H9 (cell line): ENCODE measurements at regions not wholly inside any gene's neighbourhood (a gene's known extent, or its start where the extent isn't known, plus 50 kb on each side); places are given as distances from the start of the nearest gene placed in this dataset.

Experiments
- DNase-seq: peaks from one replicate; pipeline ENCODE4 v3.0.0-alpha.2; 2017
- H2AFZ ChIP-seq: one replicate; pipeline ENCODE4 v1.6.1; 2013; ENCODE audit warnings: mild to moderate bottlenecking, low read length, control low read depth, moderate library complexity
- H2AK5ac ChIP-seq: 2 replicates; pipeline ENCODE4 v1.6.1; 2013; ENCODE audit warnings: low read length, control low read depth, mixed read lengths; ENCODE audit not compliant: insufficient read length
- H2BK120ac ChIP-seq: one replicate; pipeline ENCODE4 v1.6.1; 2013; ENCODE audit warnings: low read depth, mild to moderate bottlenecking, low read length, control low read depth, inconsistent platforms; ENCODE audit not compliant: poor library complexity, severe bottlenecking
- H2BK12ac ChIP-seq: 2 replicates; pipeline ENCODE4 v1.6.1; 2013; ENCODE audit warnings: low read length, control low read depth, mixed read lengths, low read depth; ENCODE audit not compliant: insufficient read length
- H2BK15ac ChIP-seq: 2 replicates; pipeline ENCODE4 v1.6.1; 2013; ENCODE audit warnings: low read depth, low read length, control low read depth
- H2BK20ac ChIP-seq: one replicate; pipeline ENCODE4 v1.6.1; 2013; ENCODE audit warnings: low read depth, mild to moderate bottlenecking, low read length, control low read depth, inconsistent platforms; ENCODE audit not compliant: poor library complexity, severe bottlenecking
- H2BK5ac ChIP-seq: 2 replicates; pipeline ENCODE4 v1.6.1; 2013; ENCODE audit warnings: low read length, control low read depth, mixed read lengths; ENCODE audit not compliant: insufficient read length
- H3K14ac ChIP-seq: 2 replicates; pipeline ENCODE4 v1.6.1; 2013; ENCODE audit warnings: low read length, control low read depth; ENCODE audit not compliant: insufficient read depth
- H3K18ac ChIP-seq: 2 replicates; pipeline ENCODE4 v1.6.1; 2013; ENCODE audit warnings: low read depth, mild to moderate bottlenecking, mixed read lengths, low read length, control low read depth; ENCODE audit not compliant: insufficient read length
- H3K23ac ChIP-seq: 2 replicates; pipeline ENCODE4 v1.6.1; 2013; ENCODE audit warnings: low read length, control low read depth, mixed read lengths, low read depth; ENCODE audit not compliant: insufficient read length
- H3K23me2 ChIP-seq: 2 replicates; pipeline ENCODE4 v1.6.1; 2013; ENCODE audit warnings: low read depth, mild to moderate bottlenecking, mixed read lengths, low read length, control low read depth; ENCODE audit not compliant: insufficient read length, poor library complexity, severe bottlenecking
- H3K27ac ChIP-seq: 2 replicates; pipeline ENCODE4 v1.5.1; 2013; ENCODE audit warnings: low read length, control low read depth, mixed read lengths, low read depth; ENCODE audit not compliant: insufficient read length
- H3K27me3 ChIP-seq: 2 replicates; pipeline ENCODE4 v1.6.1; 2013; ENCODE audit warnings: low read length, control low read depth, inconsistent platforms; ENCODE audit not compliant: insufficient read depth
- H3K4ac ChIP-seq: 2 replicates; pipeline ENCODE4 v1.6.1; 2013; ENCODE audit warnings: low read depth, mild to moderate bottlenecking, control low read depth, inconsistent platforms, low read length, moderate library complexity
- H3K4me1 ChIP-seq: 2 replicates; pipeline ENCODE4 v1.6.1; 2013; ENCODE audit warnings: low read length, control low read depth, inconsistent platforms; ENCODE audit not compliant: insufficient read depth
- H3K4me2 ChIP-seq: 2 replicates; pipeline ENCODE4 v1.6.1; 2013; ENCODE audit warnings: low read length, control low read depth, mixed read lengths; ENCODE audit not compliant: insufficient read length, insufficient read depth
- H3K56ac ChIP-seq: 2 replicates; pipeline ENCODE4 v1.6.1; 2013; ENCODE audit warnings: low read depth, mild to moderate bottlenecking, mixed read lengths, low read length, control low read depth; ENCODE audit not compliant: insufficient read length
- H3K79me1 ChIP-seq: 2 replicates; pipeline ENCODE4 v1.6.1; 2013; ENCODE audit warnings: low read depth, mild to moderate bottlenecking, moderate library complexity, low read length, control low read depth, inconsistent platforms; ENCODE audit not compliant: insufficient read depth, poor library complexity, severe bottlenecking
- H3K79me2 ChIP-seq: 2 replicates; pipeline ENCODE4 v1.6.1; 2013; ENCODE audit warnings: low read length, control low read depth, inconsistent platforms; ENCODE audit not compliant: insufficient read depth
- H3K9ac ChIP-seq: 2 replicates; pipeline ENCODE4 v1.6.1; 2013; ENCODE audit warnings: low read length, control low read depth, mixed read lengths; ENCODE audit not compliant: insufficient read length; ENCODE audit errors: extremely low read depth
- H3K9me3 ChIP-seq: one replicate; pipeline ENCODE4 v1.6.1; 2013; ENCODE audit warnings: low read depth, low read length, inconsistent platforms; ENCODE audit not compliant: control insufficient read depth
- H3T11ph ChIP-seq: one replicate; pipeline ENCODE4 v1.6.1; 2013; ENCODE audit warnings: mild to moderate bottlenecking, low read length, control low read depth, inconsistent platforms
- H4K20me1 ChIP-seq: one replicate; pipeline ENCODE4 v1.6.1; 2013; ENCODE audit not compliant: control insufficient read depth, insufficient read length, insufficient read depth
- H4K5ac ChIP-seq: 2 replicates; pipeline ENCODE4 v1.6.1; 2013; ENCODE audit warnings: low read depth, mild to moderate bottlenecking, mixed read lengths, low read length, control low read depth; ENCODE audit not compliant: insufficient read length
- H4K8ac ChIP-seq: replicated peaks from 2 replicates; pipeline ENCODE4 v1.6.1; 2013; ENCODE audit warnings: low read length, control low read depth, mixed read lengths, low read depth; ENCODE audit not compliant: insufficient read length
- H4K91ac ChIP-seq: 2 replicates; pipeline ENCODE4 v1.6.1; 2013; ENCODE audit warnings: low read depth, mild to moderate bottlenecking, moderate library complexity, mixed read lengths, low read length, control low read depth; ENCODE audit not compliant: insufficient read length
- H3K27ac Mint-ChIP-seq, 3 experiments: 2 replicates in 2 of 3; 3 replicates in 1 of 3; pipeline ENCODE4 v1.8.0; 2020 to 2021; ENCODE audit warnings: mixed read lengths in 3 of 3, mild to moderate bottlenecking in 1 of 3, moderate library complexity in 1 of 3
- H3K27me3 Mint-ChIP-seq: 2 replicates; pipeline ENCODE4 v1.8.0; 2021; ENCODE audit warnings: low read depth, mild to moderate bottlenecking, moderate library complexity, mixed read lengths
- H3K36me3 Mint-ChIP-seq, 3 experiments: 2 replicates in 2 of 3; 3 replicates in 1 of 3; pipeline ENCODE4 v1.8.0; 2020 to 2021; ENCODE audit warnings: low read depth in 3 of 3, mixed read lengths in 3 of 3; ENCODE audit not compliant: insufficient read depth in 1 of 3
- H3K4me1 Mint-ChIP-seq, 2 experiments: 2 replicates each; pipeline ENCODE4 v1.8.0; 2020; ENCODE audit warnings: mixed read lengths in 2 of 2
- H3K4me3 Mint-ChIP-seq, 2 experiments: 2 replicates in 1 of 2; 3 replicates in 1 of 2; pipeline ENCODE4 v1.8.0; 2020 to 2021; ENCODE audit warnings: mild to moderate bottlenecking in 2 of 2, mixed read lengths in 2 of 2, moderate library complexity in 1 of 2
- H3K9me3 Mint-ChIP-seq, 2 experiments: 2 replicates in 1 of 2; 3 replicates in 1 of 2; pipeline ENCODE4 v1.8.0; 2020; ENCODE audit warnings: mild to moderate bottlenecking in 2 of 2, mixed read lengths in 2 of 2, moderate library complexity in 1 of 2
- CTCF ChIP-seq: fragments of 200-600 bp; sonication (generic); conservative IDR thresholded peaks from 3 replicates; pipeline ENCODE4 v1.8.0; 2021; ENCODE audit warnings: antibody characterized with exemption, mild to moderate bottlenecking
- WGBS: extraction: QIAGEN DNeasy Blood & Tissue Kit; methylation state at CpG from one replicate; pipeline ENCODE4 v1.1.7; 2013; ENCODE audit warnings: missing lambda C conversion rate, low lambda C conversion rate, mixed read lengths; ENCODE audit not compliant: insufficient read length; ENCODE audit errors: extremely low coverage; 5-methylcytosine and 5-hydroxymethylcytosine counted together

GRCh38 chr12:92012691-92013090 is 133.0 kb downstream of the BTG1 start:
- H3K79me1 ChIP-seq, result no peaks in the 10 kb centered on the region
- no peak for TF ChIP-seq CTCF
- H2BK5ac ChIP-seq, result no peak overlapping the region
- H3K56ac ChIP-seq, result no peak overlapping the region
- no peaks in the 10 kb centered on the region; the same call in 1 of the 2 replicates for H3K4me1 ChIP-seq
- no peak overlapping the region for H3K18ac ChIP-seq
- H4K5ac ChIP-seq, result no peak overlapping the region
- H3K27ac Mint-ChIP-seq, result no peak overlapping the region
- no peak overlapping the region for H2AK5ac ChIP-seq
- no peaks in the 10 kb centered on the region for H3K79me2 ChIP-seq
- H3K27me3 Mint-ChIP-seq, result no peaks in the 10 kb centered on the region; the same call in 1 of the 2 replicates
- no peak overlapping the region for H3K4ac ChIP-seq
- H3K4me3 Mint-ChIP-seq, result no peak overlapping the region
- no peak overlapping the region for H4K91ac ChIP-seq
- H2BK12ac ChIP-seq, result no peak overlapping the region
- no peak overlapping the region for H3T11ph ChIP-seq
- no peak overlapping the region for H2AFZ ChIP-seq
- peaks cover 0 to 6% of the 10 kb centered on the region in 2 experiments; a peak in 3 of 5 replicates for H3K9me3 Mint-ChIP-seq
- no peak overlapping the region for H4K8ac ChIP-seq
- no peak overlapping the region for H3K27ac ChIP-seq
- no peaks in the 10 kb centered on the region for H3K23me2 ChIP-seq
- no peaks in the 10 kb centered on the region for H3K9me3 ChIP-seq
- no peak overlapping the region for H2BK20ac ChIP-seq
- no peak overlapping the region for H3K23ac ChIP-seq
- no peak overlapping the region for H3K4me2 ChIP-seq
- no peaks in the 10 kb centered on the region for H4K20me1 ChIP-seq
- WGBS, result no CpG with 5 or more reads among the region's 1 CpG
- H3K27me3 ChIP-seq, result no peaks in the 10 kb centered on the region
- no peak for DNase-seq
- no peak overlapping the region for H3K14ac ChIP-seq
- no peaks in the 10 kb centered on the region for H3K36me3 Mint-ChIP-seq
- H3K9ac ChIP-seq, result no peak overlapping the region
- H3K4me1 Mint-ChIP-seq, result peaks cover 3% of the 10 kb centered on the region in 2 experiments
- no peak overlapping the region for H2BK120ac ChIP-seq
- H2BK15ac ChIP-seq, result no peak overlapping the region
